Activated CD8-positive, alpha-beta memory T cell treated with anti-CD3 and anti-CD28 coated beads for 24 hours (primary cell): ENCODE measurements at regions not wholly inside any gene's neighbourhood (a gene's known extent, or its start where the extent isn't known, plus 50 kb on each side); places are given as distances from the start of the nearest gene placed in this dataset.
"Not testable (repeated sequence)": the region's sequence is repeated elsewhere in the genome, so short reads cannot be mapped to it uniquely, and the experiment has no call there.

Experiments
- DNase-seq: peaks from one replicate; pipeline ENCODE4 v3.0.0-alpha.2; 2020

- no peak for DNase-seq
These were observed 1064.0 kb upstream of the SLIT2 start for GRCh38 chr4:19187691-19188090.

- DNase-seq = no peak
These were observed 1064.6 kb upstream of the SLIT2 start for GRCh38 chr4:19187096-19187495.

DNA sequence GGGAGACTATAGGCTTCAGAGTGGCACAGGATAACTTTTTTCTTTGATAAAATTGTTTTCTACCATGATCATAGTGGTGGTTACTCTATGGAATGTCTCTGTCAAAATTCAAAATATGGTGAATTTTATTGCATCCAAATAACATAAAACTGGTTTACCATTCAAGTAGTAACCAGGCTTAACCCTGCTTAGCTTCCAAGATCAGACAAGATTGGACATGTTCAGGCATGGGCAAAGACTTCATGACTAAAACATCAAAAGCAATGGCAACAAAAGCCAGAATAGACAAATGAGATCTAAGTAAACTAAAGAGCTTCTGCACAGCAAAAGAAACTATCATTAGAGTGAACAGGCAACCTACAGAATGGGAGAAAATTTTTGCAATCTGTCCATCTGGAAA is 1070.1 kb upstream of the SLIT2 start:
- not testable (repeated sequence) for DNase-seq

DNA sequence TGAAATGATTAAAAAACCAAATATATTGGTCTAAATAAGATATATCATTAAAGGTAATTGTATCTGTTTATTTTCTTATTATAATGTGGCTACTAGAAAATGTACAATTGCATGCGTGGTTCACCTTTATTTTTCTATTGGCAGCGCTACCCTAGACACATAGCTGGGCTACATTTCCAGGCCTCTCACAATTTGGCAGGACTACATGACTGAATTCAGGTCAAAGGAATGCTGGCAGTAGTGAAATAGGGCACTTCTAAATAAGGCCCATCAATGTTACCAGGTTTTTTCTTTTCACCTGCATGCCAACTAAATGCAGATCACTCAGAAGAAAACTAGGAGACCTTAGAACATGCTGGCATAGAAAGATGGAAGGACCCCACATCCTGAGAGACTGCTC is 1072.9 kb upstream of the SLIT2 start:
- no peak for DNase-seq

GRCh38 chr4:19177616-19178015 is 1074.1 kb upstream of the SLIT2 start:
- no peak for DNase-seq

DNA sequence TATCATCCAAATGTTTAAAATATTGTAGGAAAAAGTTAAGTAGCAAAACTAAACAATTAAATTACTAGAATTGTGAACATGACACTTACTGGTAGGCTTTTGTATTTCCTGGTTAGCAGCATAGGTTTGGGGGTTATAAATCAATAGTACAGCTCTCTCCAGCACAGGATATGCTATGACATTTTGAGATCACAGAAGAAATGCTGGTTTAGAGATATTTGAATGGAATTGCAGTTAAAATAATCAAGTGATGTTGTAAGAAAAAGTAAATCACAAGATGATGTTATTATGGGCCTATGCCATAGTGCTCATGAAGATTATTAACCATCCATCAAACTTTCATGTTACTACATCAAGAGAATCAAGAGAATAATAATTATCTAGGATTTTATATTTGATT is 1079.9 kb upstream of the SLIT2 start:
- DNase-seq = no peak

DNA sequence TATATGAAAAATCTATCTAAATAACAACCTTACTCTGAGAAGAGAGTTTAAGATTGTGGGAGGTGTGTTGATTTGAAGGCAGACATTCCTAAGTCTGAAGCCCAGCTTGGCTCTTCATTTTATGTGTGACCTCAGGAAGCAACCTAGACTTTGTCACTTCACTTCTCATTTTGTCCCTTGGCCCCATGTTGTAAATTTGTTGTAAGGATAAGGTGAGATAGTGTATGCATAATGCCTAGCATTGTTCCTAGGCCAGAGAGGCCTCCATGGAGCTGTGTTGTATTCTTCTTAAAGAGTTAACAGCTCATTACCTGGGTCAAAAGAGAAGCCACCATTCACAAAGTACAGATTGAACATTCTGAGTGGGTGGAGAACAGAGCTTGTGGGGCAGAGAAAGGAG is 1084.4 kb upstream of the SLIT2 start:
- DNase-seq = no peak

DNA sequence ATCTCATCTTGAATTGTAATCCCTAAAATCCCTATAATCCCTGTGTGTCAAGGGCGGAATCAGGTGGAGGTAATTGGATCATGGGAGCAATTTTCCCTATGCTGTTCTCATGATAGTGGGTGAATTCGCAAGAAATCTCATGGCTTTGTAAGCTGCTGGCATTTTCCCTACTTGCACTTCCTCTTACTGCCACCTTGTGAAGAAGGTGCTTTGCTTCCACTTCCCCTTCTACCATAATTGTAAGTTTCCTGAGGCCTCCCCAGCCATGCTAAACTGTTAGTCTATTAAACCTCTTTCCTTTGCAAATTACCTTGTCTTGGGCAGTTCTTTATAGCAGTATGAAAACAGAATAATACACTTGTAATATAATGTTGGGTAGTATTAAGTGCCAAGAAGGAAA is 1087.4 kb upstream of the SLIT2 start:
- DNase-seq = no peak

DNA sequence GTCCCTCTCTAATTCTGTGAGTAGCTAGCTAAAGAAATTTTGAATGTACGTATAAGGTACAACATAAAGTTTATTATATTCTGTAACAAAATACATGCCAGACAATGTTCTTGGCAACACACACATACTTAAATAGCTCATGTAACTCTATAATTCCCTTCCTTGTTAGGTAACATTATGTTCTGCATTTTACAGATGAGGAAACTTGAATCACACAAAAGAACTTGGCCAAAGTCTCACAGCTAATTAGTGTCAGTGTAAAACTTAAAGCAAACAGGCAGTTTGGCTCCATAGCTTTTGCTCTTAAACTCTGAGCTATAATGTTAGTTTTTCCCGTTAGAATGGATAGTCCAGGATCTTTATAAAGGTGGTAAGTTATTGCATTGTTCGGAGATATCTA is 1091.8 kb upstream of the SLIT2 start:
- DNase-seq = no peak

DNA sequence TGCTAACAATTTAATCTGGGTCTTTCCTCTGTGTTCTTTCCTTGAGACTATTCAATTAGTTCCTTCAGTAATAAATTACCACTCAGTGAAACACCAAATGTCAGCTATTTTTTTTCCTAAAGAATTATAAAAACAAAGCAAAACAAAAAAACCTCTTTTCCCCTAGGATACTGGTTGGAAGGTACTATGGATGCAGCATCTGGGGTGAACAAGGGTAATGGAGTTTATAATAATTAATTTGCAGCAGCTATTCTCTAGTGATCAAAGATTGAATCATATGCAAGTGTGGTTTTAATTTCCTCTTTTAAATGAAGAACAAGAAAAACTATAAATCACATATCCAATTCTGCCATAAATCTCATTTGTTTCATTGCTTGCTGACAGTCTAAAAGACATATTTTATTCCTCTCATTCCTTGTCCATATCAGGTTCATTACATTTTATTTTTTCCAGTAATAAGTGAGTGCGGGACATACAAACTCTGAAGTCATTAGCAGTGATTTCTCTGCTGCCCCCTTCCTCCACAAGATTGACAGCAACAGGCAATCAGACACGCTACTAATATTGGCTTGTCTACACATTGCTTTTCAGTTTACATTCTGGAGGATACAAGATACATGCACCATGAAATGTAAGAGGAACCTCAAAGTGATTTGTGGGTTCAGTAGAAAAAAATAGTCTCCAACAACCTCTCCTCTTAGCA is 1093.4 kb upstream of the SLIT2 start:
- no peak for DNase-seq

DNA sequence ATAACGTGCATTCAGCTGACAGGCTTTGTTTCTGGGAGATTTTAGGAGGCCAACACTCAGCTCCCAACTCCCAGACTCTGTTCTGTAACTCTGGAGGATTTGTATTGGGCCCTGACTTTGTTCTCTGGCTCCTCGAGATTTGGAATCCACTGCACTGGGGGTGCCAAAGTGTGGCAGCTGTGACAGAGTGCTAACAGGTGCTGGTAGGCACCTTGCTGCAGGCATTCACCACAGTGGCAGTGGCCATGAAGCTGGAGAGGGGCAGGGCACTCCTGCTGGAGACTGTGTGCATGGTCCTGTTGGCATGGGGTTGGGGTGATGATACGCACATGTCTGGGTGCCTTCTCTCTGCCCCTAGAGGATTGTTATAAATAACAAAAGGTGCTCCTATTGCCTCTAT is 1094.9 kb upstream of the SLIT2 start:
- DNase-seq = no peak

- no peak for DNase-seq
These were observed 1096.1 kb upstream of the SLIT2 start for GRCh38 chr4:19155568-19155967.

GRCh38 chr4:19154267-19154666 is 1097.4 kb upstream of the SLIT2 start:
- DNase-seq = not testable (repeated sequence)

- no peak for DNase-seq
These were observed 1099.4 kb upstream of the SLIT2 start for GRCh38 chr4:19152264-19152663.

GRCh38 chr4:19151684-19152083 is 1100.0 kb upstream of the SLIT2 start:
- DNase-seq = no peak

- no peak for DNase-seq
These were observed 1105.7 kb upstream of the SLIT2 start for GRCh38 chr4:19146038-19146437.

DNA sequence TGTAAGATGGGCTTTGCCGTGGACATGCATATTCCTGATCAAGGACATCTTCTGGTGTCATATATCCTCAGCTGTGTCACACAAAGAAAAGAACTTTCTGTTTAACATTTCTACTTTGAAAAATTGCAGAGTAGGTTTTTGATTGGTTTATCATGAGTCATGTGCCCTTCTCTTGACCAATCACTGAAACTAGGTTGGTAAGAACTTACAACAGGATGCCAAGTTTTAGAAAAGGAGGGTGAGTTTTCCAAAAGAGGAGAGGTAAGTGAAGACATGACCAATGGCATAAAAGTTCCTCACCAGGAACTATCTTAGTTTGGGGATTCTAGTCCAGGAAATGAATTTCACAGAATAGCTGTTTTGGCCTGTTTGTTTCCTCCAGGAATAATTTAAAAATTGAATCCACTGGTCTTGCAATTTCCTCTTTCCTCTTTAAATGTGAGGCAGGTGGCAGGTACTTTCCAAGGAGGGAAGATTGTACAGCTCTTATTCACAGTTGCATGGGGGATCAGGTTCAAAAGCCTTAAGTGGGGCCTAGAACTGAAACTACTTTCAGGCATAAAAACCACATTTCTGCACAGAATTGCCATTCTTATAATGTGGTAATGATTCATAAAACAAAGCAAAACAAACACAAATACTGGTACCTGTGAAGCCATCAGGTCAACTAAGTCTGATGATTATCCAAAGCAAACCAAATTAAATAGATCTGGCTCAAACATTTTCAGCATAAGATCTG is 1114.5 kb upstream of the LCORL start:
- no peak for DNase-seq

DNA sequence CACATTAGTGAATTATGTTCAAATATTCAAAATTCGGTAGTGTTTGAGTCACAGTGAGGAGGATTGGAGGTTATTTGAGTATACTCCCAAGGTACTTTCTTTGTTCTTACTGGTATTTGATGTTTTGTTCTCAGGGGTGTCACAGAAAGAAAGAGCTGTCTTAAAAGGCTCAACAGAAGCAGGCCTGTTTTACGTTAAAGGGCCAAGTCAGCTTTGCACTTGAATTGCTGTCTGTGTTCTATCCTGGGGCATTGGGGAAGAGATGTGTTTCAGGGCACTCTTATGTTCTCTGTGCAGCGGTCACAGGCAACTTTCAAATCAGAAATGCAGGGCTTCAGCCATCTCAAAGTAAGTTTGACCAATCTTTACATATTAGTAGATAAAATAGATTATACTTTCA is 1113.1 kb upstream of the LCORL start:
- no peak for DNase-seq

DNA sequence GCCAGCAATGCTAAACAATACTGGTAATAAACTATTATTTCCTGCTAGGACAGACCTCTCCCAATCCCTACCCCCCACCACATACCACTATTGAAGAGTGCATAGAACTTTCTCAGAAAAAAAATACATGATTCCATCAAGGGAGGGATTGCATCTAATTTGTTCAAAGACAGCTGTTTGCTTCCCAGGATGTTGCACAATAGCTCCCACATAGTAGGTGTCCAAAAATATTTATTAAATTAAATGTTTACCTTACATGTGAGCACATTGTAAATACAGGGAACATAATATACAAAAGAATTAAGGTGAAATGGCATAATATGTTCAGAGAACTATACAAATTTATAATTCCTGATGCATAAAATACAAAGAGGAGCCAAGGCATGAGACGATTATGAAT is 1111.8 kb upstream of the LCORL start:
- DNase-seq = no peak

DNA sequence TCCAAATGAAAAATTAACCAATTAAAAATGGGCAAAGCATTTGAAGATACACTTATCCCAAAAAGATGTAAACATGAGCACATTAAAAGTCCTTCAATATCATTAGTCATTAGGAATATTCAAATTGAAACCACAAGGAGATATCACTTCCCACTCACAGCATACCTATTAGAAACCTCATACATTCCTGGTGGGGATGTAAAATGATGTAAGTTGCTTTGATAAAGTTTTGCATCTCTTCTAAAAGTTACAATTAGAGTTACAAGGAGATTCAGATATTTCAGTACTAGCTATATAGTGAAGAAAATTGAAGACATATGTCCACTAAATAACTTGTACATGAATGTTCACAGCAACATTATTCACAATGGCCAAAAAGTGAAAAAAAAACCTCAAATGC is 1109.3 kb upstream of the LCORL start:
- no peak for DNase-seq

- DNase-seq = no peak
These were observed 1106.6 kb upstream of the LCORL start for GRCh38 chr4:19128176-19128575.

DNA sequence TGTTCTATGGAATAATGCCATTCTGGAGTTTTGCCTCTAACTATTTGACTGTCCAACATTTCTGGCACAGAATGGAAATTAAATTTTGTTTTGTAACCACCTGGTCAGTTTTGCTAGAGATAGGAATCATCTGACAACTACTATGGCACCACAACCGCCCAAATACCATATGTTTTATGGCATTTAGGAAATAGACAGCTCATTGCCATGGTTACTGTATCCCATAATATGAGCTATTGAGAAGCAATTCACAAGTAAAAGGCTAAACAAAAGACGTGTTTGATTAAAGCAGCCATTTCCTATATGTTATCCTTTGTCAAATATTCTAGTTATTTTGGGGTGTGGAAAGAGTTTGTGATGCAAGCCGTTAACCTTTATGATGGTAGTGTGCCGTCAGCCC is 1105.3 kb upstream of the LCORL start:
- DNase-seq = no peak

DNA sequence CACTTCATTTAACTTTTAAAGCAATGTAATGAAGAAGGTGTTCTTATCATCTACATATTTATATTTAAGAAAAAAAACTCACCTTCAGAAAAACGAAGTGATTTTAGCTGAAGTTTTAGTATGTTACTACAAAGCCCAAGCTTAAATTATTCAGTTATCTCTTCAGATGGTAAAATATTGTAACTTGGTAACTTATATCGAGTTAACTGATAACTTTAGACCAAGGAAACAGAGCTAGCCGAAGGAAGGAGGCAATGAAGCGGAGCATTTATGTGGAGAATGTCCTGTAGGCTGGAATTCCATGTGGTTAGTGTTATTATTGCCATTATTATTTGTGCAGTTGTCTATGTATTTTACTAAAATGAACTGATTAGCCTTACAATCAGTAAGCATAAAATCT is 1102.1 kb upstream of the LCORL start:
- no peak for DNase-seq

DNA sequence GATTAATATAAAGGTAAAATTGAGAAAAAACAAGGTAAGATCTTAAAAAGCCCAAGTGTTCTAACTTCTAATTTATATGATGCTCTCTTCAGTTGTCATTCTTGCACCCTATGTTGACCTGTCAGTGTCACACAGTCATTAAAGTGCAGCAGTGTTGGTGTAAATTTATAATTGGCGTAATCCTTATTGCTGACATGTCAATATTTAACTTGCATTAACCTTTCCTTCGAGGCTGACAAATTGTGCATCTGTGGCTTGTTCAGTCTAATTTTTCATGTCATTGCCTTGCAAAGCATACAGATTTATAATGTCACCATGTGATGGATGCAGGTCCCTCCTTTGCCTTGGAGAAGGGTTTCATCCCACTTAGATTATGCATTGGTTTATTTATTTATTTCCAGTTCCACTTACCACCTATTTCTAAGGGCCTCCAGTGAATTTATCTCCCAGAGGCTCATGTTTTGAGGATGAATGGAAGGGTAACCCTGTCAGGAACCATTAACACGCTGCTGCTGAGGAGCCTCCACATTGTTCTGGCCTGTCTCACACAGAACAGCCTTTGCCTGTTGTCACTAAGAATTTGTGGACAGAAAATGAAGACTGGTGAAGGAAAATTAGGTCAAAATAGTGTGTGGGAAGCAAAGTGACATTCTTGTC is 1098.5 kb upstream of the LCORL start:
- DNase-seq = no peak
